ENCODE measurements at regions not wholly inside any gene's neighbourhood (a gene's known extent, or its start where the extent isn't known, plus 50 kb on each side); places are given as distances from the start of the nearest gene placed in this dataset.

- TF ChIP-seq, protein P1, sequence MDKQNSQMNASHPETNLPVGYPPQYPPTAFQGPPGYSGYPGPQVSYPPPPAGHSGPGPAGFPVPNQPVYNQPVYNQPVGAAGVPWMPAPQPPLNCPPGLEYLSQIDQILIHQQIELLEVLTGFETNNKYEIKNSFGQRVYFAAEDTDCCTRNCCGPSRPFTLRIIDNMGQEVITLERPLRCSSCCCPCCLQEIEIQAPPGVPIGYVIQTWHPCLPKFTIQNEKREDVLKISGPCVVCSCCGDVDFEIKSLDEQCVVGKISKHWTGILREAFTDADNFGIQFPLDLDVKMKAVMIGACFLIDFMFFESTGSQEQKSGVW (CRISPR knock-in tag; IDR thresholded peaks at IDR 0.05; ENCODE audit: borderline replicate concordance): no peak
- no peak for TF ChIP-seq CEBPZ (IDR thresholded peaks at IDR 0.05; ENCODE audit: low read length)
- TF ChIP-seq ARID3A (IDR thresholded peaks at IDR 0.05; ENCODE audit: low read depth, low read length): no peak
- TF ChIP-seq ZNF496 (CRISPR knock-in tag; IDR thresholded peaks at IDR 0.05; ENCODE audit: insufficient replicate concordance): no peak
- no peak for TF ChIP-seq ZNF510 (CRISPR knock-in tag; IDR thresholded peaks at IDR 0.05; ENCODE audit: low read depth)
- no peak for TF ChIP-seq NR2F2 (IDR thresholded peaks at IDR 0.05; ENCODE audit: borderline replicate concordance, low read depth)
- no peak for TF ChIP-seq GFI1 (CRISPR knock-in tag; IDR thresholded peaks at IDR 0.05; ENCODE audit: borderline replicate concordance)
- no peak for TF ChIP-seq CENPX (CRISPR knock-in tag; IDR thresholded peaks at IDR 0.05)
- no peak for TF ChIP-seq DNMT3B (CRISPR knock-in tag; conservative IDR thresholded peaks at IDR 0.05)
- TF ChIP-seq KDM4B (CRISPR knock-in tag; IDR thresholded peaks at IDR 0.05): no peak
- no peak for TF ChIP-seq POLR2AphosphoS2 (IDR thresholded peaks at IDR 0.05; ENCODE audit: low read depth, low read length)
These were observed 326.5 kb downstream of the ASMT start (continued) for GRCh38 chrX:1941321-1941720.

Data from HepG2 (cell line).